DND-41 (cell line): ENCODE measurements at regions not wholly inside any gene's neighbourhood (a gene's known extent, or its start where the extent isn't known, plus 50 kb on each side); places are given as distances from the start of the nearest gene placed in this dataset.
A peak's percentile ranks its signal among the peaks of the same experiment; 100 is the strongest.

ENCODE experiments used
- ATAC-seq: fragments of 200-7000 bp; cut with Tn5 transposase; 3 replicates; pipeline ENCODE4 v1.9.1; 2021; ENCODE audit warnings: low read depth; ENCODE audit not compliant: insufficient read depth
- DNase-seq: peaks from one replicate; pipeline ENCODE4 v3.0.0-alpha.2; 2020
- H2AFZ ChIP-seq: 2 replicates; pipeline ENCODE4 v1.6.0; 2012; ENCODE audit warnings: low read depth, low read length
- H3K27ac ChIP-seq: 2 replicates; pipeline ENCODE4 v1.5.1; 2012; ENCODE audit warnings: low read length, inconsistent platforms
- H3K27me3 ChIP-seq: fragments of 200-600 bp; sonication (generic); 2 replicates; pipeline ENCODE4 v1.6.0; 2012; ENCODE audit warnings: low read length, mild to moderate bottlenecking, inconsistent platforms; ENCODE audit not compliant: insufficient read depth, poor library complexity
- H3K36me3 ChIP-seq: 2 replicates; pipeline ENCODE4 v1.5.1; 2012; ENCODE audit warnings: low read length, inconsistent platforms; ENCODE audit not compliant: insufficient read depth
- H3K4me1 ChIP-seq: 2 replicates; pipeline ENCODE4 v1.5.1; 2012; ENCODE audit warnings: mild to moderate bottlenecking, low read length; ENCODE audit not compliant: insufficient read depth
- H3K4me2 ChIP-seq: 2 replicates; pipeline ENCODE4 v1.6.0; 2012; ENCODE audit warnings: mild to moderate bottlenecking, moderate library complexity, low read length, inconsistent platforms; ENCODE audit not compliant: insufficient read depth
- H3K4me3 ChIP-seq, 2 experiments: fragments of 200-600 bp in 1 of 2; shearing (Covaris generic) in 1 of 2; 2 replicates each; pipeline ENCODE4 v1.5.1; 2012 to 2016; ENCODE audit warnings: inconsistent platforms in 2 of 2, low read length in 2 of 2, mild to moderate bottlenecking in 2 of 2, low read depth in 1 of 2, moderate library complexity in 1 of 2
- H3K79me2 ChIP-seq: 2 replicates; pipeline ENCODE4 v1.6.0; 2012; ENCODE audit warnings: low read length, inconsistent platforms; ENCODE audit not compliant: insufficient read depth
- H3K9ac ChIP-seq: 2 replicates; pipeline ENCODE4 v1.6.0; 2012; ENCODE audit warnings: low read depth, mild to moderate bottlenecking, inconsistent platforms, low read length, moderate library complexity
- H3K9me3 ChIP-seq: 2 replicates; pipeline ENCODE4 v1.5.1; 2012; ENCODE audit warnings: low read length, moderate library complexity, mild to moderate bottlenecking, inconsistent platforms; ENCODE audit not compliant: insufficient read depth, severe bottlenecking
- H4K20me1 ChIP-seq: 2 replicates; pipeline ENCODE4 v1.6.0; 2012; ENCODE audit warnings: low read length; ENCODE audit not compliant: insufficient read depth
- EZH2 ChIP-seq: IDR thresholded peaks from 3 replicates; pipeline ENCODE4 v1.6.1; 2012; ENCODE audit warnings: borderline replicate concordance, low read depth, mild to moderate bottlenecking, moderate library complexity, low read length, inconsistent platforms; ENCODE audit not compliant: severe bottlenecking
- TF ChIP-seq, protein P1 (sequence below): IDR thresholded peaks from 2 replicates; pipeline ENCODE4 v1.5.1; 2012; ENCODE audit warnings: borderline replicate concordance, low read length, moderate library complexity, mild to moderate bottlenecking; ENCODE audit not compliant: poor library complexity, severe bottlenecking; ENCODE audit errors: extremely low read depth

DNA sequence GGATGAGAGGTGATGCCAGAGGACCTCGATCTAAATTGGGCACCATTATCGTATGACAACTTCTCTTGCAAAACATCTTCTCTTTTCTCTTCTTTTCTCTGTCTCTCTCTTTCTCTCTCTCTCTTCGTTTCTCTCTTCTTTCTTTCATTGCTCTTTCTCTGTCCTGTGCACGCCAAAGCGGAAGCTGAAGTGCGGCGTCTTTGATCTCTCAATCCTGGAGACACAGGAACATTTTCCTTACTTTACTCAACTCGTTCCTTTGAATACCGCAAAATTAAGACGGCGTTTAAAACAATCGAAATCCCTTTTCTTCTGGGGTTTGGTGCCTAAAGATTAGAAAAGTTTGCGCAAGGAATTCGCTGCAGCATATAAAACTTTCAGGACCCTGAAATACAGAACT, 176.6 kb downstream of the KDM5D start:
- H3K9ac ChIP-seq = peak overlapping the region; percentile 86
- peaks cover 17% of the 10 kb centered on the region for H4K20me1 ChIP-seq
- peak overlapping the region; percentile 68 for H3K4me2 ChIP-seq
- TF ChIP-seq, protein P1, sequence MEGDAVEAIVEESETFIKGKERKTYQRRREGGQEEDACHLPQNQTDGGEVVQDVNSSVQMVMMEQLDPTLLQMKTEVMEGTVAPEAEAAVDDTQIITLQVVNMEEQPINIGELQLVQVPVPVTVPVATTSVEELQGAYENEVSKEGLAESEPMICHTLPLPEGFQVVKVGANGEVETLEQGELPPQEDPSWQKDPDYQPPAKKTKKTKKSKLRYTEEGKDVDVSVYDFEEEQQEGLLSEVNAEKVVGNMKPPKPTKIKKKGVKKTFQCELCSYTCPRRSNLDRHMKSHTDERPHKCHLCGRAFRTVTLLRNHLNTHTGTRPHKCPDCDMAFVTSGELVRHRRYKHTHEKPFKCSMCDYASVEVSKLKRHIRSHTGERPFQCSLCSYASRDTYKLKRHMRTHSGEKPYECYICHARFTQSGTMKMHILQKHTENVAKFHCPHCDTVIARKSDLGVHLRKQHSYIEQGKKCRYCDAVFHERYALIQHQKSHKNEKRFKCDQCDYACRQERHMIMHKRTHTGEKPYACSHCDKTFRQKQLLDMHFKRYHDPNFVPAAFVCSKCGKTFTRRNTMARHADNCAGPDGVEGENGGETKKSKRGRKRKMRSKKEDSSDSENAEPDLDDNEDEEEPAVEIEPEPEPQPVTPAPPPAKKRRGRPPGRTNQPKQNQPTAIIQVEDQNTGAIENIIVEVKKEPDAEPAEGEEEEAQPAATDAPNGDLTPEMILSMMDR = no peak
- no peak for TF ChIP-seq EZH2
- no peaks in the 10 kb centered on the region for H3K9me3 ChIP-seq
- peak overlapping the region; percentile 48 to 74 for H3K4me3 ChIP-seq
- H3K27me3 ChIP-seq = no peaks in the 10 kb centered on the region
- H3K27ac ChIP-seq = peak overlapping the region; percentile 93
- H3K36me3 ChIP-seq = peaks cover 17% of the 10 kb centered on the region
- DNase-seq = no peak
- H2AFZ ChIP-seq = peak overlapping the region; percentile 3; the same call in 1 of the 2 replicates
- ATAC-seq = peak; percentile 25
- H3K4me1 ChIP-seq = peaks cover 43% of the 10 kb centered on the region
- peaks cover 71% of the 10 kb centered on the region for H3K79me2 ChIP-seq

DNA sequence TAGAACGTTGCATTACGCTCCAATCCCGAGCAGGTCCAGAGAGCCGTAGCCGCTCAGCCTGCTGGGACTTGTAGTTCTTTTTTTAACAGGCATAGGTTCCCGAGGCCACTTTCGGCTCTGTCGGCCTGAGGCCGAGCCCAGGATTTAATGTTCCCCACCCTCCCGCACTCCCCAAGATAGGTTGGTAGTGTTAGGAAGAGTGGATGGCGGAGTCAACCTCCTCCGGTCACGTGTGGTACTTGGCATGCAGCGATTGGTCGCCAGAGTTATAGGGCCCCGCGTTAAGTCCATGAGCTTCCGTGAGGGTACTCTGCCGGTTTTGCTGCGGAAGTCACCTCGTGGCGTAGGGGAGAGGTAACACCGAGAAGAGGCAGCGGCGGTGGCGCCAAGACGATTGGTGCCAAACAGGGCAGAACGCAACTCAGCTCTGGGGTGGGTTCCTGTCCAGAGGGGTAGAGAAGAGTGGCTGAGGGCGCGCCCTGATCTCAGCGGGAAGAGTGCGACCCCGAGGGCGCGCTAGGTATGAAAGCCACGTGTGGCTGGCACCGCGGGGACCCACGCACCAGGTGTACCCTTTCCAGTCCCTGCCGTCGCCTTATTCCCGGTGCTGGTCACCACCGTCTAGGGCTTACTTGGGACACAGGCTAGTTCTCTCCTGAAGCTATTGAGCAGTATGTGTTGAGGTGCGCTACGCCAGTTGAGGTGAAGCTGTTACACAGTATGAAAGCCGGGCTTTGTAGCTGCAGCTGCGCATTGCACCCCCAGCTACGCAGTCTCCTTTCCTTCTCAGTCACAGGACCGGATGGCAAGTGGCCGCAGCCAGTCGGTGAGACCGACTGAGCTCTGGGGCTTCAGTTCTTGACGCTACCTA, 177.2 kb downstream of the KDM5D start:
- peak; percentile 91 for DNase-seq
- no peak for TF ChIP-seq EZH2
- TF ChIP-seq, protein P1 = no peak
- Histone ChIP-seq H3K4me1 (peaks cover 37% of the 10 kb centered on the region), H3K27me3 (no peaks in the 10 kb centered on the region), H4K20me1 (peaks cover 12% of the 10 kb centered on the region; the same call in 1 of the 2 replicates), H3K36me3 (peaks cover 14% of the 10 kb centered on the region), H3K9ac (peak overlapping the region; percentile 86), H3K27ac (peak overlapping the region; percentile 93), H3K79me2 (peaks cover 64% of the 10 kb centered on the region), H2AFZ (peak overlapping the region; percentile 79), H3K4me3 (peak overlapping the region; percentile 51 to 74; a peak in 3 of 4 replicates), H3K9me3 (no peaks in the 10 kb centered on the region), H3K4me2 (peak overlapping the region; percentile 91)
- peak; percentile 85 for ATAC-seq

DNA sequence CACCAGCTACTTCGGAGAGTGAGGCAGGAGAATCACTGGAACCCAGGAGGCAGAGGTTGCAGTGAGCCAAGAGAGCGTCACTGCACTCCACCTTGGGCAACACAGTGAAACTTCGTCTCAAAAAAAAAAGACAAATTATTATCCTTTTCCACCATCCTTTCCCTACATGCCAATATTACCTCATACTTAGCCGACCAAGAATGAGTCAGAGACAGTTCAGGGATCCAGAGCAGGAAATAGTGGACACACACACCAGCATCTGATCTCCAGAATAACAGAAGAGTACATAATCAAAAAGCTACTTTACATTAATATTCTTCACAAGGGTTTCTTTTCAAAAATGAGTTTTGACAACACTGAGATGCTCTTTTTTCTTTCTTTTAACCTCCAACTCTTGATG, 185.4 kb downstream of the KDM5D start:
- Histone ChIP-seq H2AFZ (no peak overlapping the region), H4K20me1 (no peaks in the 10 kb centered on the region), H3K9ac (no peak overlapping the region), H3K27me3 (no peaks in the 10 kb centered on the region), H3K79me2 (no peaks in the 10 kb centered on the region), H3K27ac (no peak overlapping the region), H3K4me2 (no peak overlapping the region), H3K4me1 (no peaks in the 10 kb centered on the region), H3K9me3 (no peaks in the 10 kb centered on the region), H3K36me3 (no peaks in the 10 kb centered on the region), H3K4me3 (no peak overlapping the region)
- ATAC-seq (no peak), DNase-seq (no peak)
- TF ChIP-seq, protein P1 = no peak
